ENCODE measurements at regions not wholly inside any gene's neighbourhood (a gene's known extent, or its start where the extent isn't known, plus 50 kb on each side); places are given as distances from the start of the nearest gene placed in this dataset.
"Not testable (repeated sequence)": the region's sequence is repeated elsewhere in the genome, so short reads cannot be mapped to it uniquely, and the experiment has no call there.

DNA sequence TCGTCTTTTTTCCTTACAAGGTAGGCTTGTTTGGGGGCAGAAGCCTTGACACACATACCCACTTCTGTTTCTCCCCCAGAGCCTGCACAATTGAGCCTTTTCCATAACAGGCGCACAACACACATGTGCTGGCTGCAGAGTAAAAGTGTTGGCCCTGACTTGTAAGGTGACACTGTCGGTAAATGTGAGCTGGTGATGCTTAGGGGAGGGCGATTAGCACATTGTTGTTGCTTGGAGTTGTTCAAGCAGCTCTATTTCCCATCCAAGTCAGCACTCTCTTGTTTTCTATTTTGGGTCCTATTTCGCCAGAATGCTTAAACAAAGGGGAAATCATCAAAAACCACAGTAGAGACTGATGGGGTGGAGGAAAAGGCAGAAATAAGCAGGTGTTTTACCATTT is 51.9 kb upstream of the PTPRJ start:
- Mint-ChIP-seq H3K9me3 (ENCODE audit: low read depth) (no peaks in the 10 kb centered on the region), H3K27ac (no peak overlapping the region), H3K4me3 (no peak overlapping the region), H3K36me3 (no peaks in the 10 kb centered on the region), H3K27me3 (no peaks in the 10 kb centered on the region), H3K4me1 (peaks cover 2% of the 10 kb centered on the region)
- ATAC-seq (no peak), DNase-seq (no peak)
- CTCF ChIA-PET: interaction anchor here (1.3 kb wide), 1 partner anchor 181 kb away, joined by 3 read pairs; no protein-coding TSS in a partner anchor

DNA sequence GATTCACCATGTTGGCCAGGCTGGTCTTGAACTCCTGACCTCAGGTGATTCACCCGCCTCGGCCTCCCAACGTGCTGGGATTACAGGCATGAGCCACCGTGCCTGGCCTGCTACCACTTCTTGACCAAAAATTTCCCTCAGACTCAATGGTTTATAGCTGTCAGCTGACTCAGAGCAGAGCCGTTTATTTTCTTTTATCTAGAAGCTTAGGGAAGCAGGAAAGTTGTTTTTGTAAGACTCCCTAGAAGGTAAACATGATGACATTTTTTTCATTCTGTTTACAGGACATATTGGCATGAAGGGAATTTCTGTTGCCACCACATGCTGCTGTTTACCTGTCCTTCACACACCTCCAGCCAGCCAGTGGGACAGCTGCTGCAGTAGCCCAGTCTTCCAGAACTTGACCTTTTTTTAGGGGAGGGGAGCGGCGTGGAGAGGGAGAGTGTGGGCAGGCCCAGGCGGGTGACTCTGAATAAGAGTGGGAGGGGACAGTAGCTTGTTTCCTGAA is 56.1 kb upstream of the PTPRJ start:
- CTCF ChIA-PET: interaction anchor here (4.4 kb wide), 1 partner anchor 9 kb away, joined by 21 read pairs; no protein-coding TSS in a partner anchor

DNA sequence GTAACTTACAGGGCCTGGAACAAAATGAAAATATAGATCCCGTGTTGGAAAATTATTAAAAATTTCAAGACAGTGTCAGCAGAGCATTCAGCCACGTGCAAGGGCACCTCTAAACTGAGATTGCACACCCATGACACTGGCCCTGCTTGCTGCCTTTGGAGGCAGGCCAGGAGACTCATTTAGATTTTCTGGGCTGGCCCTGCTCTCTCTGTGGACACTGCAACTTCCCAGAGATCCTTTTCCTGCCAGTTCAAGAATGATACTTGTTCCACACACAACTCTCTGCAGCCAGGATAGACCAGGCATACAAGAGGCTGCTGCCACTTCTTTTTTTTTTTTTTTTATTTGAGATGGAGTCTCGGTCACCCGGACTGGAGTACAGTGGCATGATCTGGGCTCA is 56.7 kb upstream of the PTPRJ start:
- H3K27me3 Mint-ChIP-seq: no peaks in the 10 kb centered on the region
- no peak for DNase-seq
- H3K36me3 Mint-ChIP-seq: no peaks in the 10 kb centered on the region
- ATAC-seq: no peak
- CTCF ChIA-PET: interaction anchor here (4.4 kb wide), 1 partner anchor 10 kb away, joined by 21 read pairs; no protein-coding TSS in a partner anchor
- H3K9me3 Mint-ChIP-seq (ENCODE audit: low read depth): no peaks in the 10 kb centered on the region
- H3K27ac Mint-ChIP-seq: no peak overlapping the region
- no peak overlapping the region for H3K4me3 Mint-ChIP-seq
- H3K4me1 Mint-ChIP-seq: peaks cover 30% of the 10 kb centered on the region

More for the DNA sequence above, 56.1 kb upstream of the PTPRJ start:
- H3K36me3 Mint-ChIP-seq: no peaks in the 10 kb centered on the region
- peaks cover 25% of the 10 kb centered on the region for H3K4me1 Mint-ChIP-seq
- no peak overlapping the region for H3K4me3 Mint-ChIP-seq
- no peaks in the 10 kb centered on the region for H3K9me3 Mint-ChIP-seq (ENCODE audit: low read depth)
- ATAC-seq: no peak
- no peak overlapping the region for H3K27ac Mint-ChIP-seq
- H3K27me3 Mint-ChIP-seq: no peaks in the 10 kb centered on the region
- DNase-seq: no peak

DNA sequence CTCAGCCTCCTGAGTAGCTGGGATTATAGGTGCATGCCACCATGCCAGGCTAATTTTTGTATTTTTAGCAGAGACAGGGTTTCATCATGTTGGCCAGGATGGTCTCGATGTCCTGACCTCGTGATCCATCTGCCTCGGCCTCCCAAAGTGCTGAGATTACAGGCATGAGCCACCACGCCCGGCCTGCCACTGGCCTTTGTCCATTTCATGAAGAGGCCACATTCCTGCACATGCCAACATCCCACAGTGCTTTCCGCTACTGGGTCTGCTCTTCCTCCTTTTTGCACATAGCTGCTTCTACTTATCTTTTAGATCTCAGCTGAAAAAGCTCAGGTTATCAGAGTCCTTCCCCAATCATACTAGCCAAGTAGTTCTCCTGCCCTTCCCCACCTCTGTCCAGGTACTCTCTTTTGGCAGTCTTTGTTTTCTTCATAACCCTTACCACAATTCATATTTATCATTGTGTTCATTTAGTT is 59.2 kb upstream of the PTPRJ start:
- CTCF ChIA-PET: interaction anchor here (1.1 to 2.3 kb wide), 3 partner anchors 14 to 187 kb away, joined by 3 to 18 read pairs (median 8); no protein-coding TSS in a partner anchor
- H3K9me3 Mint-ChIP-seq (ENCODE audit: low read depth); H3K36me3 Mint-ChIP-seq; ATAC-seq; H3K27me3 Mint-ChIP-seq; H3K27ac Mint-ChIP-seq; DNase-seq; H3K4me3 Mint-ChIP-seq: not testable (repeated sequence)
- H3K4me1 Mint-ChIP-seq: peaks cover 36% of the 10 kb centered on the region

DNA sequence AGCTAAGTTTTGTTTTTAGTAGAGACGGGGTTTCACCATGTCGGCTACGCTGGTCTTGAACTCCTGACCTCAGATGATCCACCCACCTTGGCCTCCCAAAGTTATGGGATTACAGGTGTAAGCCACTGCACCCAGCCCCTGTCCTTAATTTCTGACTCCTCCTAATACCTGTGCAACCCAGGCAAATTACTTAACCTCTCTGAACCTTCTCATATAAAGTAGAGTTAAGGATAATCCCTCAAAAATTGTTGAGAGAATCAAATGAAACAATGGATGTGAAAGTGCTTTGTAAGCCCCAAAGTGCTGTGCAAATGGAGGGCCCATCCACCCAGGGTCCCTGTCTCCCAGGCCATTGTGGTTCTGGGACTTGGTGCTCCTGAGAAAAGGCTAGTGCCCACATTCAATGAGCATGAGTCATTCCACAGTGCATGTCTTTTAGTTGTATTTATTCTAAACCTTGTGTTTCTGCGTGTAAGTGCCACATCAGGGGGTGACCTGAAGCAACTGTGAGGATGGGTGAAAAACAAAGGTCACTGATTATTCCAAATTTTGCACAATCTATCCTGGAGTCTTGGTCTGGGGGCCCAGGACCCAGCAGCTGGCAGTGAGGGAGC is 61.4 kb upstream of the PTPRJ start:
- H3K4me3 Mint-ChIP-seq: no peak overlapping the region
- ATAC-seq (no peak), DNase-seq (no peak)
- no peaks in the 10 kb centered on the region for H3K36me3 Mint-ChIP-seq
- H3K27ac Mint-ChIP-seq: peak overlapping the region; percentile 28
- CTCF ChIA-PET: no interaction called here
- no peaks in the 10 kb centered on the region for H3K27me3 Mint-ChIP-seq
- H3K4me1 Mint-ChIP-seq: peaks cover 42% of the 10 kb centered on the region
- no peaks in the 10 kb centered on the region for H3K9me3 Mint-ChIP-seq (ENCODE audit: low read depth)

DNA sequence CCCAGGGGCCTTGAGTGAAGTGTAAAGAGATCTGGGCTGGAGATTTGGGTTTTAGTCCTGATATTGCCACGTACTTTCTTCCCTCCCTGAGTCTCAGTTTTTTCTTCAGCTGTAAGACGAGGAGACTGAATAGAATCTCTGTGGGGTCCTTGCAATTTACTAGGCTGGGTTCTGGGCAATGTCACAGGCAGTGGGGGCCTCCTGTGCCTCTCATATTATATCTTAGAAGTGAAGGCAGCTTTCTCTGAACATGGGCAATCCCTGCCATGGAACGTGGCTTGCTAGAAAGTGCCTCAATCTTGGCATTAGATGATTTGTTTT is 62.0 kb upstream of the PTPRJ start:
- no peaks in the 10 kb centered on the region for H3K36me3 Mint-ChIP-seq
- CTCF ChIA-PET: interaction anchor here (0.8 kb wide), 1 partner anchor 21 kb away, joined by 3 read pairs; no protein-coding TSS in a partner anchor

DNA sequence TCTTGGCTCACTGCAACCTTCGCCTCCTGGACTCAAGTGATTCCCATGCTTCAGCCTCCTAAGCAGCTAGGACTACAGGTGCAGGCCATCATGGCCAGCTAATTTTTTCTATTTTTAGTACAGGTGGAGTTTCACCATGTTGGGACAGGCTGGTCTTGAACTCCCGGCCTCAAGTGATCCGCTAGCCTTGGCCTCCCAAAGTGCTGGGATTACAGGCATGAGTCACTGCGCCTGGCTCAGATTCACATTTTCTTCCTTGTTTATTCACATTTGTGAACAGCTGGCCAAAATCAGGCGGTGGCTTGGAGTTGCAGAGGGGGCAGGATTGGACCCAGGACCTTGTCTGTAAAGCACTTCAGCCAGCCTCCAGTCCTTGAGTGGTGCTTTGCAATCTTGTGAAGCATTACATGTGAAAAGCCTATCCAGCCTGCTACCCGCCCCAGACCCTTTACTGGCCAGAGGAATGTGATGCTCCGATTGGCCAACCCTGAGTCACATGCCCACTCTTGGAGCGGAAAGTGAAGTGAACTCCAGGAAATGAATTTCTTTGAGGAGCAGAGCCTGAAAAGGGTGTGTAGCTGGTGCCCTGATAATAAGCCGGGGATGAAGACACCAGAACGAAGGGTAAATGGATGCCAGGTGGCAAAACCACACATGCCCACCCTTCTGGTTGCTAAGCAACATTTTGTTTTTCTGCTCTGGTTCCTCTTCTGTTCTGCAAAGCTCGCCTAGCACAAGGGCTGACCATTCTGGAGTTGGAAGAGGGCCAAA is 62.6 kb upstream of the PTPRJ start:
- peaks cover 42% of the 10 kb centered on the region for H3K4me1 Mint-ChIP-seq
- CTCF ChIA-PET: interaction anchor here (0.8 kb wide), 1 partner anchor 21 kb away, joined by 3 read pairs; no protein-coding TSS in a partner anchor
- ATAC-seq: no peak
- H3K9me3 Mint-ChIP-seq (ENCODE audit: low read depth): no peaks in the 10 kb centered on the region
- no peak for DNase-seq
- H3K27me3 Mint-ChIP-seq: no peaks in the 10 kb centered on the region
- H3K27ac Mint-ChIP-seq: no peak overlapping the region
- no peaks in the 10 kb centered on the region for H3K36me3 Mint-ChIP-seq
- no peak overlapping the region for H3K4me3 Mint-ChIP-seq

More for the DNA sequence above, 62.0 kb upstream of the PTPRJ start:
- Mint-ChIP-seq H3K27ac (peak overlapping the region; percentile 24), H3K4me1 (peaks cover 42% of the 10 kb centered on the region), H3K4me3 (no peak overlapping the region), H3K9me3 (ENCODE audit: low read depth) (no peaks in the 10 kb centered on the region), H3K27me3 (no peaks in the 10 kb centered on the region)
- DNase-seq (no peak), ATAC-seq (no peak)

DNA sequence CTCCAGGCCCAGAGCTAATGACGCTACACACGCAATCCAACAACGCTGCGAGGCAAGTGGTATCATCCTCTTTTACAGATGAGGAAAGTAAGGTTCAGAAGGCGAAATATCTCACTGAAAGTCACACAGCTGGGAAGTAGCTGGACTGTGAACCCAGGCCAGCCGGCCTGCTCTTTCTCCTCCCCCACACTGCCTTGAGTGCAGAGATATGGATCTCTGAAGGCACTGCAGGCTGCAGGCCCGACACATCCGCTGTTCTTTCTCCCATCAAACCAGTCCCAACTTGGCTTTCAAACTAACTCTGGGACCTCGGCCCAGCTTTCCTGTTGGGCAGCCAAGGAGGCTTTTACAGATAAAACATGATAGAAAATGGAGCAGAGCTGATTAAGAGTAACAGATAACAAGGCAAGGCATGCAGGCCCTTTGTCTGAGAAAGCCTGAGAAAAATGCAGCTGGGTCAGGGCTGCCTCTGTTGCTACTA is 64.0 kb upstream of the PTPRJ start:
- Mint-ChIP-seq H3K27me3 (peaks cover 1% of the 10 kb centered on the region), H3K36me3 (no peaks in the 10 kb centered on the region), H3K9me3 (ENCODE audit: low read depth) (no peaks in the 10 kb centered on the region), H3K4me3 (no peak overlapping the region), H3K4me1 (peaks cover 40% of the 10 kb centered on the region), H3K27ac (no peak overlapping the region)
- ATAC-seq (no peak), DNase-seq (no peak)
- CTCF ChIA-PET: interaction anchor here (0.8 to 1.7 kb wide), 2 partner anchors 18 to 201 kb away, joined by 5 read pairs; no protein-coding TSS in a partner anchor

DNA sequence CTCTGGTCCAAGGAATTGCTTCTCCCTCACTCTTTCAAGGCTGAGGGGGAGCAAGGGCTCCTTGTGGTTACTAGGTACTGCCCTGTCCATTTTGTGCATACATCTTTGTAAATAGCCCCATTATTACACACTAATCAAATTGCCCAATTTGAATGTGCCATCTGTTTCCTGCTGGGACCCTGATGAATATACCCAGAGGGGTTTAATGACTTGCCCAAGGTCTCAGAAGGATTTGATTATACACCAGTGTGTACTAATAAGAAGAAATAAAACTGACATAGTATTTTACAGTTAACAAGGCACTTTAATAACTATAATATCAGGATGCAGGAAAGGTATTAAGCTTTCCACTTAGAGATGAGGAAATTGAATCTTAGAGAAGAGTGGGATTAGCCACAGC is 64.6 kb upstream of the PTPRJ start:
- DNase-seq (no peak), ATAC-seq (no peak)
- Mint-ChIP-seq H3K27ac (no peak overlapping the region), H3K4me3 (no peak overlapping the region), H3K36me3 (no peaks in the 10 kb centered on the region), H3K4me1 (peaks cover 34% of the 10 kb centered on the region), H3K9me3 (ENCODE audit: low read depth) (no peaks in the 10 kb centered on the region), H3K27me3 (peaks cover 2% of the 10 kb centered on the region)
- CTCF ChIA-PET: interaction anchor here (1.7 kb wide), 1 partner anchor 19 kb away, joined by 5 read pairs; no protein-coding TSS in a partner anchor

DNA sequence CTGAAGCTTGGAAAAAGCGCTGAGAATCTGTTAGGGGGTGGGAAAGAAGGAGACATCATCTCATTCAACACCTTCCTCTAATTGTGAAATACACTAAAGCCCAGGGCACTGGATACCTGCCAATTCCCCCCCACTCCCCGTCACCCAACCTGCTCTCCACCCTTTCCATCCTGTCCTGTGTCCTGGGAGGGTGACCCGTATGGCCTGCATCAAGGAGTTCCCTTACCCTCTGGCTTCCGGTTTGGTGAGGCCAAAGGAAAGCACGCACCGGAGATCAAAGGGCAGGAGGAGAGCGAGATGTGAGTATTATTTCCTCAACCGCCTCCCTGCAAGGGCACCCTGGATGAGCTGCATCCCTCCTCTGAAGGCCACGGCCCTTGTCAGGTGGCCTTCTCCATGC is 65.0 kb upstream of the PTPRJ start:
- peaks cover 2% of the 10 kb centered on the region for H3K27me3 Mint-ChIP-seq
- CTCF ChIA-PET: interaction anchor here (1.7 kb wide), 1 partner anchor 19 kb away, joined by 5 read pairs; no protein-coding TSS in a partner anchor
- no peak overlapping the region for H3K27ac Mint-ChIP-seq
- no peaks in the 10 kb centered on the region for H3K36me3 Mint-ChIP-seq
- no peak for DNase-seq
- ATAC-seq: no peak
- peaks cover 30% of the 10 kb centered on the region for H3K4me1 Mint-ChIP-seq
- H3K9me3 Mint-ChIP-seq (ENCODE audit: low read depth): no peaks in the 10 kb centered on the region
- H3K4me3 Mint-ChIP-seq: no peak overlapping the region

DNA sequence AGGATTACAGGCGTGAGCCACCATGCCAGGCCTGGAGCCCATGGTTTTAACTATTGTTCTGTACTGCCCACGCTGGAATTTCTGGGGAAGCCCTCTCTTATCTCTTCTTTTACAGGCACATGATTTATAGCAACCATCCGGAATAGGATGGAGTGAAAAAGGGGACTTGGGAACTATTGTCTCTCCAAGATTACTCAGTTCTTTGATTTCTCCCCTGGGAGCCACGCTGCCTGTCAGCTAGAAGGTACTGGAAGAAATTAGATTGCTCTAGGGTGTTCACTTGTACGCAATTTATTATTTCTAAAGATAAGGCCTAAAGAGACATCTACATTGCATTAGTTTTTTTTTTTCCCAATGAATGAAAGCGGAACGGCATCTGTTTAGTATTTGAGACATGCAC is 65.6 kb upstream of the PTPRJ start:
- DNase-seq: no peak
- no peaks in the 10 kb centered on the region for H3K9me3 Mint-ChIP-seq (ENCODE audit: low read depth)
- no peaks in the 10 kb centered on the region for H3K36me3 Mint-ChIP-seq
- H3K27ac Mint-ChIP-seq: no peak overlapping the region
- CTCF ChIA-PET: interaction anchor here (1.4 kb wide), 1 partner anchor 20 kb away, joined by 3 read pairs; no protein-coding TSS in a partner anchor
- peaks cover 2% of the 10 kb centered on the region for H3K27me3 Mint-ChIP-seq
- ATAC-seq: no peak
- peaks cover 24% of the 10 kb centered on the region for H3K4me1 Mint-ChIP-seq
- no peak overlapping the region for H3K4me3 Mint-ChIP-seq

DNA sequence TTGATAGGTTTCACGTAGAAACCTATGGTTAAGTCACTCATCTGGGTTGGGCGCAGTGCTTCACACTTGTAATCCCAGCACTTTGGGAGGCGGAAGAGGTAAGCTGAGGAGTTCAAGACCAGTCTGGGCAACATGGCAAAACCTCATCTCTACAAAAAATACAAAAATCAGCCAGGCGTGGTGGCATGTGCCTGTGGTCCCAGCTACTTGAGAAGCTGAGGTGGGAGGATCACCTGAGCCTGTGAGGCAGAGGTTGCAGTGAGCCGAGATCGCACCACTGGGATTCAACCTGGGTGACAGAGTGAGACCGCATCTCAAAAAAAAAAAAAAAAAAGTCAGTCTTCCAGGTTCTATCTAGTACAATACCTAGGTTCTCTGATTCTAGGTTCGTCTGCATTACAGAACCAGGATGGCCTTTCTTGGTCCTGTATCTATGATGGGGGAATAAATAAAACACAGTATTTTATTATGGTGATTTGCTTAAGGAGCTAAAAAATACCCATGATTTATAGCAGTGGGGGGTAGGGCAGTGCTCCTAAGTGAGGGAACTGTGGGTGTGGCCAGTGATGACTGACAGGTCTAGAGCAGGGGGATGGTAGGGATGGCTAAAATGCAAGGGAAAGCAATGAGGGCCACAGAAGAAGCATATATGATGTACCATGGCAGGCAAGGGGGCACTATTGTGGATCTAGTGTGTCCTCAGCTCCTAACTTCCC is 65.5 kb upstream of the NUP160 start:
- no peak overlapping the region for H3K27ac Mint-ChIP-seq
- H3K4me1 Mint-ChIP-seq: peaks cover 13% of the 10 kb centered on the region
- CTCF ChIA-PET: interaction anchor here (0.7 to 1.4 kb wide), 2 partner anchors 21 to 736 kb away, joined by 3 read pairs; no protein-coding TSS in a partner anchor
- peaks cover 2% of the 10 kb centered on the region for H3K27me3 Mint-ChIP-seq
- H3K4me3 Mint-ChIP-seq: no peak overlapping the region
- H3K36me3 Mint-ChIP-seq: no peaks in the 10 kb centered on the region
- ATAC-seq (no peak), DNase-seq (no peak)
- H3K9me3 Mint-ChIP-seq (ENCODE audit: low read depth): no peaks in the 10 kb centered on the region
